ENCODE measurements at regions not wholly inside any gene's neighbourhood (a gene's known extent, or its start where the extent isn't known, plus 50 kb on each side); places are given as distances from the start of the nearest gene placed in this dataset.

GRCh38 chr4:124804584-124804983 is 92.1 kb upstream of the ANKRD50 start:
- ChIA-PET POLR2A (no interaction called here), CTCF (interaction anchor here (0.7 kb wide), 1 partner anchor 153 kb away, joined by 3 read pairs; no protein-coding TSS in a partner anchor)
- DNase-seq (ENCODE audit: low read depth, low spot score): no peak
- no peak overlapping the region for H3K4me3 ChIP-seq (ENCODE audit: low read depth, low read length)
- no peak for TF ChIP-seq CTCF (IDR thresholded peaks at IDR 0.05; ENCODE audit: insufficient read depth, low read length, missing control alignments)

GRCh38 chr4:124804041-124804440 is 91.5 kb upstream of the ANKRD50 start:
- POLR2A ChIA-PET: no interaction called here

GRCh38 chr4:124803641-124804040 is 91.1 kb upstream of the ANKRD50 start:
- ChIA-PET CTCF (no interaction called here), POLR2A (no interaction called here)
- no peak for DNase-seq (ENCODE audit: low read depth, low spot score)

More at GRCh38 chr4:124804041-124804440, 91.5 kb upstream of the ANKRD50 start:
- DNase-seq (ENCODE audit: low read depth, low spot score): no peak
- H3K4me3 ChIP-seq (ENCODE audit: low read depth, low read length): no peak overlapping the region
- CTCF ChIA-PET: interaction anchor here (0.7 kb wide), 1 partner anchor 153 kb away, joined by 3 read pairs; no protein-coding TSS in a partner anchor
- no peak for TF ChIP-seq CTCF (IDR thresholded peaks at IDR 0.05; ENCODE audit: insufficient read depth, low read length, missing control alignments)

GRCh38 chr4:124803026-124803425 is 90.5 kb upstream of the ANKRD50 start:
- no peak for TF ChIP-seq CTCF (IDR thresholded peaks at IDR 0.05; ENCODE audit: insufficient read depth, low read length, missing control alignments)
- DNase-seq (ENCODE audit: low read depth, low spot score): no peak
- CTCF ChIA-PET: no interaction called here
- POLR2A ChIA-PET: no interaction called here
- no peak overlapping the region for H3K4me3 ChIP-seq (ENCODE audit: low read depth, low read length)

More at GRCh38 chr4:124803641-124804040, 91.1 kb upstream of the ANKRD50 start:
- no peak for TF ChIP-seq CTCF (IDR thresholded peaks at IDR 0.05; ENCODE audit: insufficient read depth, low read length, missing control alignments)
- no peak overlapping the region for H3K4me3 ChIP-seq (ENCODE audit: low read depth, low read length)

GRCh38 chr4:124797223-124797622 is 84.7 kb upstream of the ANKRD50 start:
- ChIA-PET POLR2A (no interaction called here), CTCF (no interaction called here)
- TF ChIP-seq CTCF (IDR thresholded peaks at IDR 0.05; ENCODE audit: insufficient read depth, low read length, missing control alignments): no peak
- DNase-seq (ENCODE audit: low read depth, low spot score): no peak
- H3K4me3 ChIP-seq (ENCODE audit: low read depth, low read length): no peak overlapping the region

GRCh38 chr4:124790471-124790870 is 77.9 kb upstream of the ANKRD50 start:
- ChIA-PET CTCF (no interaction called here), POLR2A (no interaction called here)
- TF ChIP-seq CTCF (IDR thresholded peaks at IDR 0.05; ENCODE audit: insufficient read depth, low read length, missing control alignments): no peak
- no peak for DNase-seq (ENCODE audit: low read depth, low spot score)
- no peak overlapping the region for H3K4me3 ChIP-seq (ENCODE audit: low read depth, low read length)
